ENCODE measurements at regions not wholly inside any gene's neighbourhood (a gene's known extent, or its start where the extent isn't known, plus 50 kb on each side); places are given as distances from the start of the nearest gene placed in this dataset.

GRCh38 chr2:220998156-220998555 is 573.9 kb downstream of the EPHA4 start:
- TF ChIP-seq ZFX (IDR thresholded peaks at IDR 0.05; ENCODE audit: borderline replicate concordance) (no peak), CTCF (IDR thresholded peaks at IDR 0.05) (no peak)
- H3K27ac ChIP-seq, result no peak overlapping the region

GRCh38 chr2:220999356-220999755 is 572.7 kb downstream of the EPHA4 start:
- H3K27ac ChIP-seq, result no peak overlapping the region
- TF ChIP-seq ZFX (IDR thresholded peaks at IDR 0.05; ENCODE audit: borderline replicate concordance), result no peak
- TF ChIP-seq CTCF (IDR thresholded peaks at IDR 0.05), result no peak

GRCh38 chr2:221001381-221001801 is 570.7 kb downstream of the EPHA4 start:
- H3K27ac ChIP-seq, result no peak overlapping the region
- TF ChIP-seq CTCF (IDR thresholded peaks at IDR 0.05) (no peak), ZFX (IDR thresholded peaks at IDR 0.05; ENCODE audit: borderline replicate concordance) (no peak)

- no peak overlapping the region for H3K27ac ChIP-seq
- TF ChIP-seq CTCF (IDR thresholded peaks at IDR 0.05), result no peak
- no peak for TF ChIP-seq ZFX (IDR thresholded peaks at IDR 0.05; ENCODE audit: borderline replicate concordance)
Observed at GRCh38 chr2:221002101-221002685, 569.9 kb downstream of the EPHA4 start.

- TF ChIP-seq CTCF (IDR thresholded peaks at IDR 0.05) (no peak), ZFX (IDR thresholded peaks at IDR 0.05; ENCODE audit: borderline replicate concordance) (no peak)
- no peak overlapping the region for H3K27ac ChIP-seq
Observed at GRCh38 chr2:221005338-221005737, 566.8 kb downstream of the EPHA4 start.

- no peak for TF ChIP-seq CTCF (IDR thresholded peaks at IDR 0.05)
- TF ChIP-seq ZFX (IDR thresholded peaks at IDR 0.05; ENCODE audit: borderline replicate concordance), result no peak
- H3K27ac ChIP-seq, result no peak overlapping the region
Observed at GRCh38 chr2:221006084-221006483, 566.0 kb downstream of the EPHA4 start.

- TF ChIP-seq ZFX (IDR thresholded peaks at IDR 0.05; ENCODE audit: borderline replicate concordance), result no peak
- no peak for TF ChIP-seq CTCF (IDR thresholded peaks at IDR 0.05)
- H3K27ac ChIP-seq, result no peak overlapping the region
Observed at GRCh38 chr2:221016551-221016950, 555.6 kb downstream of the EPHA4 start.

Measured in 22Rv1 (cell line).